Rectal smooth muscle tissue (tissue), 1 donor: ENCODE measurements at regions not wholly inside any gene's neighbourhood (a gene's known extent, or its start where the extent isn't known, plus 50 kb on each side); places are given as distances from the start of the nearest gene placed in this dataset.

Experiments used
- H3K27ac ChIP-seq: one replicate; pipeline ENCODE4 v1.7.0; 2013; ENCODE audit warnings: low read depth, low read length, inconsistent platforms
- H3K27me3 ChIP-seq: one replicate; pipeline ENCODE4 v1.7.0; 2013; ENCODE audit warnings: low read length; ENCODE audit not compliant: control insufficient read depth, insufficient read depth
- H3K36me3 ChIP-seq: one replicate; pipeline ENCODE4 v1.7.0; 2013; ENCODE audit warnings: low read length; ENCODE audit not compliant: control insufficient read depth, insufficient read depth
- H3K4me1 ChIP-seq: one replicate; pipeline ENCODE4 v1.7.0; 2013; ENCODE audit warnings: low read length; ENCODE audit not compliant: control insufficient read depth, insufficient read depth
- H3K4me3 ChIP-seq: one replicate; pipeline ENCODE4 v1.7.0; 2013; ENCODE audit warnings: low read length
- H3K9ac ChIP-seq: one replicate; pipeline ENCODE4 v1.7.0; 2013; ENCODE audit warnings: low read length

DNA sequence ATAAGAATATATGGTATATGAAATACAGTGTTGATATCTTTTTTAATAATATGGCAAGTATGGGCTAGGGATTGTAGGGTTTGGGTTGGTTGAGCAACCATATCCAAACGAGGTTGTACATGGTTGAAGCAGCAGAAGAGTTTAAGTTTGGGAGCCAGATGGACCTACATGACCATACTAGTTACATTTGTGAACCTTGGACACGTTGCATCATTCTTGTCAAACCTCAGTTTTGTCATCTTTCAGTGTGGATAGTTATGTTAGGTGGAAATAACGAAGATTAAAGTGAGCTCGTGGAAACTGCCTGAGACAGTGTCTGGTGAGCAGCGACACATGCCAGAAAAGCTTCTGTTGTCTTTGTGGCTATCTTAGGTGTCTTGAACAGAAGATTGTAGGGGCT, 307.1 kb upstream of the KIRREL3 start:
- Histone ChIP-seq H3K27ac (no peak overlapping the region), H3K4me3 (no peak overlapping the region), H3K27me3 (no peaks in the 10 kb centered on the region), H3K4me1 (no peaks in the 10 kb centered on the region), H3K9ac (no peak overlapping the region), H3K36me3 (no peaks in the 10 kb centered on the region)

DNA sequence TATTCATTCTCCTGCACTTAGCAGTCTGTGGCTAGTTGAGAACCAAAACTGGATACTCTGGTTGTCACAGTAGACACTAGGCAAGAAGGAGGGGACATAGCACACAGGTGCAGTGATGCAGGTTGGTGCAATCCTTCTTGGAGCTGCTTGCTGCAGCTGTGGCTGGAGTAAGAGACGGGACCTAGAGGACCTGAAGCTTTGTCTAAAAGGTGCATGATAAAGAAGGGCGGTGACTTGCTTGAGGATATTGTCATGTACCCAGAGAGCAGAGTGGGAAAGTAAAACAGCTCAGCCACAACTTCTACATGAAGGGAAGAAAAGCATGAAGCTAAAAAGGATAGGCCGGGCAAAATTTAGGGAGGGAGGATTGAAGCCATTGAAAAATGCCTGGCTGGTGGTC, 304.1 kb upstream of the KIRREL3 start:
- H3K27ac ChIP-seq, result no peak overlapping the region
- no peak overlapping the region for H3K4me3 ChIP-seq
- no peaks in the 10 kb centered on the region for H3K27me3 ChIP-seq
- H3K4me1 ChIP-seq, result no peaks in the 10 kb centered on the region
- no peaks in the 10 kb centered on the region for H3K36me3 ChIP-seq
- H3K9ac ChIP-seq, result no peak overlapping the region

DNA sequence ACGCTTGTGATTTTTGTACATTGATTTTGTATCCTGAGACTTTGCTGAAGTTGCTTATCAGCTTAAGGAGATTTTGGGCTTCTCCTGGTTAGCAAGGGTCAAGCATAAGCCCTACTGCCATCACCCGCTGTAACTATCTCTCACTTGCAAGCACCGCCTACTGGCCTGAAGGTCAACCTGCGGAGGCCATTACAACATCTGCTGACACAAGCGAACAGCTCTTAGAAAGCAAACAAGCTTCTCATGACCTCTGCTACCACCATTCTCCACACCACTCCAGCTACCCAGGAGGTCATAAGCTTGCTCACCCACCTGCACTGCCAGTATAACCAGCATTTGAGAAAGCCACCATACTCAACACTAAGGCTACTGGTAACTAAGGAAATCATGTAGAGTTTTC, 288.4 kb upstream of the KIRREL3 start:
- Histone ChIP-seq H3K27me3 (no peaks in the 10 kb centered on the region), H3K4me1 (no peaks in the 10 kb centered on the region), H3K36me3 (no peaks in the 10 kb centered on the region), H3K4me3 (no peak overlapping the region), H3K27ac (no peak overlapping the region), H3K9ac (no peak overlapping the region)

DNA sequence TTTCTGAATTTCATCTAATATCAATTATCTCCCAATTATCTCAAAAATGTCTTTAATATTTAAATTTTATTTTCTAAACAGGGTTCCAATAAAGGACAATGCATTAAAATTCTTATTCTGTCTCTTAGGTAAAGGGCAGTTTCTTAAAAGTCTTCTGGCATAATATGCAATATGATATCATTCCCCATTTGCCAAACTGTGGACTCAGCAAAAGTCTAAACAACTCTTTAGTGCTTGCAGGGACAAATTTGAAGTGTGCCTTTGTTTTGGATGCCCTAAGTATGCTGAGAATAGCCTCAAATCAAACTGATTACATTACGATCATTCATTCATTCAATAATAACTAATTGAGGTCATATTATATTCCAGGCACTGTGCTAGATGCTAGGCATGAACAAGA, 281.0 kb upstream of the KIRREL3 start:
- Histone ChIP-seq H3K4me1 (no peaks in the 10 kb centered on the region), H3K27ac (no peak overlapping the region), H3K9ac (no peak overlapping the region), H3K27me3 (no peaks in the 10 kb centered on the region), H3K4me3 (no peak overlapping the region), H3K36me3 (no peaks in the 10 kb centered on the region)

DNA sequence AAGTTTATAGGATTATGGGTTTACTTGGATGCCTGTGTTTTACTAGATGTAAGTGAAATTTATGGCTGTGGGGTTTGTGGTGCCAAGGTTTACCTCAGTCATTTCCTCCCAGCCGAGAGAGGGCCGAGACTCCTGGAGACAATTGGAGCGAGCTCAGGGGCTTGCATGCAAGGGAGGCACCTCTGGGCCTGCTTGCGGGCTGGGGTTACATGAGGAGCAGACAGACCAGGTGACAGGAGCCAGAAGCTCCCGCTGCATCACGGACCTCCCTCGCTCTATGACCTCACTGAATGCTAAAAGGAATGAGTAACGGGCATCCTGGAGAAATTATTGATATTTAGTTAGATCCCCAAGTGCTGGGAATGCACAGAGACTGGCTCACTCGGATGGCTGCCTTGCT, 275.2 kb upstream of the KIRREL3 start:
- H3K27me3 ChIP-seq, result no peaks in the 10 kb centered on the region
- H3K4me1 ChIP-seq, result no peaks in the 10 kb centered on the region
- H3K9ac ChIP-seq, result no peak overlapping the region
- no peaks in the 10 kb centered on the region for H3K36me3 ChIP-seq
- H3K27ac ChIP-seq, result no peak overlapping the region
- no peak overlapping the region for H3K4me3 ChIP-seq

DNA sequence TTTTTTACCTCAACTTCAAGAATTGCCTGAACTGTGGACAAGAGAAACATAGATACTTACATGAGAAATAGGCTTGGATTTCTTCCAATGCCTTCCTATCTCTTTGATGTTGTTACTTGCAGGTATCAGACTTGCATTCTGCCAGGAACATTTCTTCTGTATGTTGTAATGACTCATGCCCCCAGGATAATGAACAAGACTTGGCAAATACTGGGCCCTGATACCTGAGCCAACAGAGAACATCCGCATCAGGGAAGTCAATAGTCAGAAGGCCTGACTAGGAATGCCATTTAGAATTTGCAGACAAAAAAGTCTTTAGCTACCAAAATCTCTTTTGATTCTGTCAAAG, 273.7 kb upstream of the KIRREL3 start:
- H3K27ac ChIP-seq, result no peak overlapping the region
- no peaks in the 10 kb centered on the region for H3K27me3 ChIP-seq
- H3K36me3 ChIP-seq, result no peaks in the 10 kb centered on the region
- no peak overlapping the region for H3K9ac ChIP-seq
- no peaks in the 10 kb centered on the region for H3K4me1 ChIP-seq
- H3K4me3 ChIP-seq, result no peak overlapping the region

DNA sequence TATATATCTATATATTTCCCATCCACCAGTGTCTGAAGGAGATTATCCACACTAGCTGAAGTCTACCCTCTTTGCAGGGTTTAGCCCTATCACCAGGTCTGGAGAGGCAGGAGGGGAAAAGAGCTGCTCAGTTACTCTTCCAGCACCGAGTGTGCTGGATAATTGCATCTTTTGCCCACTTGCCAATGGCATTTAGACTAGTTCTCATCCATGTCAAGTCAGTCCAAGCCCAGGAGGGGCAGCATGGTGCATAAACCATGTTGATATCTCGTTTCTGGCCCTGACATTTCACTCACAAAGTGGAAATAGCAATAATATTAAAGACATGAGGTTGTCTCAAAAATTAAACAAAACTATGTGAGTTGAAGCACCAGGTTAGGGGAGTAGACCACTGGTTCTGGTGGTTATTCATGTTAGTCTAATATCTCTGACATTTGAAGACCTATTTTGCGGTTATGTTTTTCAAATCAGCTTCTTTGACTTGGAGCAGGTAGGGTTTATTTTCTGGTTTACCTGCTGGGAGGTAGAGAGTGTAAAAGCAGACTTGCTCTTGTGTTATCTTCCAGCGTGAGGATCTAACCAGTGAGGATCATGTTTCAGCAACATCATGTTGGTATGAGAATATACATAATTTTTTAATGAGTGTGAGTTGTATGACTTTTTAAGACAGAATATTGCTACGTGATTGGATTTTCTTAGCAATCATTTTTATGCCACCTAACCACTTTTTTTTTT, 273.2 kb upstream of the KIRREL3 start:
- H3K27me3 ChIP-seq, result no peaks in the 10 kb centered on the region
- no peaks in the 10 kb centered on the region for H3K4me1 ChIP-seq
- no peaks in the 10 kb centered on the region for H3K36me3 ChIP-seq
- H3K27ac ChIP-seq, result no peak overlapping the region
- no peak overlapping the region for H3K4me3 ChIP-seq
- H3K9ac ChIP-seq, result no peak overlapping the region

DNA sequence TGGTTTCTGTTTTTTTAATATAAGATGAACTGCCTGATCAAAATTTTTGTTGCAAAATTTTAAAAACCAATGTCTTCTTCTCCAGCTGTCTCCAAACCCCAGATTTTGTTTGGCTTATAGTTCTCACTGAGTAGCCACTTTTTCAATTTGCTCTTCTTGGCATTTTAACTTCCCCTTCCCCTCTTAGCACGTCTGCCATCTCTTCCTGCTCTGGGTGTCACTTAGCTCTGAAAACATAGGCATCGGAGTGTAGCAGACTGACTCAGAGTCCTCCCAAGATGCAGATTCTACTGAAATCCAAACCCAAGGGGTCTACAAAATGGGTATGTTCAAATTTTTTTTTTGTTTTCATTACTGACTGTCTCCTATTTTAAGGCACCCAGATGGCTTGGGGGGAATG, 270.3 kb upstream of the KIRREL3 start:
- H3K27me3 ChIP-seq, result no peaks in the 10 kb centered on the region
- no peak overlapping the region for H3K4me3 ChIP-seq
- H3K4me1 ChIP-seq, result no peaks in the 10 kb centered on the region
- H3K27ac ChIP-seq, result no peak overlapping the region
- no peaks in the 10 kb centered on the region for H3K36me3 ChIP-seq
- H3K9ac ChIP-seq, result no peak overlapping the region

DNA sequence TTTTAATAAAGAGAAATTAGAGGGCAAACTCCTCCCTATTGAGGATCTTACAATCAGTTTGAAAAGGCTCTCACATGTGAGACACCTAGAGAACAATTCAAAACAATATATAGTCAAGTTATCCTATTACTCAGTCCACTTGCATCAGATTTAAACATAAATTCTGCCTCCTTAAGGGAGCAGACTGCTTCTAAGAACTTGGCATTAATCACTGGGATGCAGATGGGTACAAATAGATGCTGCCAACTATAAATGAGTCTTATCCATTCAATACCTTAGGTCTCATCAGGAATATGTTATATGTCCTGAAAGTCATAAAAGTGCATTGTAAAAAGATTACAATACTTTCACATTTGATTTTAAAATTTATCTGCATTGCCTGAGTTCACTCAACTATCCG, 269.3 kb upstream of the KIRREL3 start:
- Histone ChIP-seq H3K4me3 (no peak overlapping the region), H3K27me3 (no peaks in the 10 kb centered on the region), H3K27ac (no peak overlapping the region), H3K9ac (no peak overlapping the region), H3K4me1 (no peaks in the 10 kb centered on the region), H3K36me3 (no peaks in the 10 kb centered on the region)

DNA sequence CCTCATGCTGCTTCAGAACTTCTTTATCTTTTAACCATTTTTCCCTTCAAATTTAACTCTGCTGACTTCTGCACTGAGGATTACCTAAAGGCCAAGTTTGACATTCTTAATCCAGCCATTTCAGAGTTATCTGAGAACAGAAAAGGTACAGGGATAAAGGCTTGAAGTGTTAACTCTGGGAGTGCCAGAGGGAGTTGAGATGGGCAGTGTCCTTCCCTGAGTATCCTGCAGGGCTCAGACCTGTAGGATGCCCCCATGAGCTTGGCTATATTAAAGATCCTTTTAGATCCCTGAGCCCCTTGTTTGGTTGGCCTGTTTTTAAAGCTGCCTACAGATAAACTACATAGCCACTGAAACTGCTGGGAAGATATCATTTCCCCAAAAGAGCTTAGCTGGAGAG, 268.4 kb upstream of the KIRREL3 start:
- H3K4me1 ChIP-seq, result no peaks in the 10 kb centered on the region
- H3K27me3 ChIP-seq, result no peaks in the 10 kb centered on the region
- no peaks in the 10 kb centered on the region for H3K36me3 ChIP-seq
- H3K27ac ChIP-seq, result no peak overlapping the region
- no peak overlapping the region for H3K9ac ChIP-seq
- no peak overlapping the region for H3K4me3 ChIP-seq

DNA sequence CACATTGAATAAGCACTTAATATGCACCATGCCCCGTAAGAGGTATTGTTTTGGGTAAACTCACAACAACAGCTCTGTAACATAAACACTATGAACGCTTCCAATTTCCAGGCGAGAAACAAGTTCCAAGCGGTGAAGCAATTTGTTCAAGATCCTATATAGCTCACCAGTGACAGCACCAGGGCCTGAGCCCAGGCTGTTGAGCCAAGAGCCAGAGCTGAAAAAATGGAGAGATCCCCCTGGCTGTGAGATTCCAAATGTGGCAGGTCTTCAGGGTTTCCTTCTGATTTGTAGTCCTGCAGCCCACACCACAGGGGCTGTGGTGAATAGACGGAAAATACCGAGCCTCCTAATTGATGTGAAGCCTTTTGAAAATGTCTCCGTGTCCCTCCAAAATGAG, 268.0 kb upstream of the KIRREL3 start:
- Histone ChIP-seq H3K27ac (no peak overlapping the region), H3K9ac (no peak overlapping the region), H3K4me1 (no peaks in the 10 kb centered on the region), H3K27me3 (no peaks in the 10 kb centered on the region), H3K4me3 (no peak overlapping the region), H3K36me3 (no peaks in the 10 kb centered on the region)

DNA sequence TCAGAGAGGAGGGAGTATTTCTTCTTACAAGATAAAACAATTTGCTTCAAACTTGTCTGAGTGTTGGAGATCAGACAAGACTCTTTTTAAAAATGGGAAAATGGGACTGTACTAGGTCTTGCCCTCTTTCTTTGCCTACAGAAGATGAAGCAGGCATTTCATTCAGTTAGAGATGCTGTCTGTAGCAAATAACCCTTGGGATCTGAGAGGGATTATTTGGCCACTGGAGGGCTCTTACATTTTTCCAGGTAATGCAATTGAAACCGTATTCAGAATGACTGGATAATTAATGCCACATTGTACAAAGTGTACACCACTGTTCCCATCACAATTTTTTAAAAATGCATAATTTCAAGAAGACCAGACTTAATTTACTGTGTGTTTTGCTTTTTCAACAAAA, 258.5 kb upstream of the KIRREL3 start:
- no peaks in the 10 kb centered on the region for H3K36me3 ChIP-seq
- no peak overlapping the region for H3K4me3 ChIP-seq
- H3K9ac ChIP-seq, result no peak overlapping the region
- H3K27ac ChIP-seq, result no peak overlapping the region
- no peaks in the 10 kb centered on the region for H3K4me1 ChIP-seq
- H3K27me3 ChIP-seq, result no peaks in the 10 kb centered on the region

DNA sequence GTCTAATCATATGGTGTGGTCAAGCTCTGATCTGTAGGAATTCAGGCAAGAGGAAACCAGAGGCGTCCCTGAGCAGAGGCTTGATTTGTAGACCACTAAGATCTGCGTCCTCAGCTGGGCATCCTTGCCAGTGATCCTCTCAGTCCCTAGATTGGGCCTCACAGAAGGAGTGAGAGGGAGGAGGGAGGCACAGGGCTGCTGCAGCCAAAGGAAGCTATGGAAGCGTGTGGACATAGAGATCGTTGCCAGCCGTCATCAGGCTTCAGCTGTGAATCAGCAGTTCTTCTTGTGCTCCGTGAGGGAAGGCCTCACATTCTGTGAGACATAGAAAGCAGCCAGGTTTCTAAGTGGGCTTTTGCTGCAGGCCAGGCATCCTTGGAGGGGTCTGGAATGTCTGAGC, 254.6 kb upstream of the KIRREL3 start:
- Histone ChIP-seq H3K27ac (no peak overlapping the region), H3K4me1 (no peaks in the 10 kb centered on the region), H3K9ac (no peak overlapping the region), H3K27me3 (no peaks in the 10 kb centered on the region), H3K4me3 (no peak overlapping the region), H3K36me3 (no peaks in the 10 kb centered on the region)
